B cell (primary cell): ENCODE measurements at regions not wholly inside any gene's neighbourhood (a gene's known extent, or its start where the extent isn't known, plus 50 kb on each side); places are given as distances from the start of the nearest gene placed in this dataset.

Experiments
- ATAC-seq: fragments of 200-7000 bp; cut with Tn5 transposase; one replicate; pipeline ENCODE4 v1.10.0; 2021; ENCODE audit warnings: low read depth, mild to moderate bottlenecking, moderate number of reproducible peaks, moderate library complexity
- CTCF ChIA-PET: fragments of 350-600 bp; sonication (Branson Sonifier 250); formaldehyde crosslinking; loops from one replicate; lab custom pipeline; 2021; ENCODE audit warnings: antibody characterized with exemption, inconsistent platforms; lab: Charles Lee
- POLR2A ChIA-PET: fragments of 350-600 bp; sonication (Branson Sonifier 250); formaldehyde crosslinking; loops from one replicate; lab custom pipeline; 2021; ENCODE audit warnings: antibody characterized with exemption; lab: Charles Lee
- DNase-seq: peaks from one replicate; pipeline ENCODE4 v3.0.0; 2013
- H2AFZ ChIP-seq: 2 replicates; pipeline ENCODE4 v1.6.1; 2012; ENCODE audit warnings: mild to moderate bottlenecking, low read depth, low read length; ENCODE audit not compliant: insufficient read depth, poor library complexity, severe bottlenecking
- H3K27ac ChIP-seq, 2 donors: 1 replicate in 1 of 2; 2 replicates in 1 of 2; pipeline ENCODE4 v1.5.1; 2012 to 2013; ENCODE audit warnings: low read length in 2 of 2, mild to moderate bottlenecking in 2 of 2, moderate library complexity in 1 of 2
- H3K27me3 ChIP-seq, 4 experiments: fragments of 200-600 bp in 1 of 4; sonication (generic) in 1 of 4; replicated peaks in 1 of 4; 1 replicate in 2 of 4; 2 replicates in 2 of 4; pipeline versions ENCODE4 v1.6.1 to v1.7.0; 2013 to 2016; ENCODE audit warnings: low read length in 3 of 4, mild to moderate bottlenecking in 2 of 4, mixed read lengths in 1 of 4, moderate library complexity in 1 of 4; ENCODE audit not compliant: insufficient read depth in 4 of 4, control insufficient read depth in 3 of 4; ENCODE audit errors: control extremely low read depth in 1 of 4
- H3K36me3 ChIP-seq, 2 experiments: replicated peaks in 1 of 2; 1 replicate in 1 of 2; 2 replicates in 1 of 2; pipeline versions ENCODE4 v1.6.1 to v1.7.1; 2013; ENCODE audit warnings: low read length in 1 of 2; ENCODE audit not compliant: insufficient read depth in 2 of 2, control insufficient read depth in 1 of 2; ENCODE audit errors: control extremely low read depth in 1 of 2, extremely low read depth in 1 of 2
- H3K4me1 ChIP-seq, 2 donors: fragments of 200-600 bp in 1 of 2; sonication (generic) in 1 of 2; 1 replicate in 1 of 2; 2 replicates in 1 of 2; pipeline versions ENCODE4 v1.5.1 to v1.6.1; 2013 to 2017; ENCODE audit warnings: low read length in 2 of 2; ENCODE audit not compliant: control insufficient read depth in 2 of 2, insufficient read depth in 2 of 2
- H3K4me2 ChIP-seq: replicated peaks from 2 replicates; pipeline ENCODE3; 2012; ENCODE audit warnings: mild to moderate bottlenecking, low read depth, low read length; ENCODE audit not compliant: poor library complexity, severe bottlenecking
- H3K4me3 ChIP-seq, 5 experiments: fragments of 200-600 bp in 1 of 5; sonication (generic) in 1 of 5; 1 replicate in 3 of 5; 2 replicates in 2 of 5; pipeline versions ENCODE4 v1.5.1 to v1.7.0; 2011 to 2016; ENCODE audit warnings: low read length in 4 of 5, mild to moderate bottlenecking in 4 of 5, low read depth in 2 of 5, control low read depth in 1 of 5, moderate library complexity in 1 of 5; ENCODE audit not compliant: insufficient read depth in 1 of 5; ENCODE audit errors: control extremely low read depth in 1 of 5, extremely low read depth in 1 of 5
- H3K79me2 ChIP-seq: fragments of 200-600 bp; sonication (generic); one replicate; pipeline ENCODE4 v1.6.0; 2016; ENCODE audit warnings: low read length; ENCODE audit not compliant: control insufficient read depth, insufficient read depth
- H3K9ac ChIP-seq: fragments of 200-600 bp; sonication (generic); 2 replicates; pipeline ENCODE4 v1.6.1; 2017; ENCODE audit warnings: mild to moderate bottlenecking, low read length, moderate library complexity
- H3K9me3 ChIP-seq, 3 donors: one replicate each; pipeline versions ENCODE4 v1.6.1 to v1.7.1; 2013; ENCODE audit warnings: low read length in 2 of 3; ENCODE audit not compliant: control insufficient read depth in 2 of 3, insufficient read depth in 1 of 3; ENCODE audit errors: control extremely low read depth in 1 of 3
- H4K20me1 ChIP-seq: 2 replicates; pipeline ENCODE4 v1.6.0; 2012; ENCODE audit warnings: mild to moderate bottlenecking, low read length; ENCODE audit not compliant: insufficient read depth, control insufficient read depth, poor library complexity, severe bottlenecking
- H3K27ac Mint-ChIP-seq: one replicate; pipeline ENCODE4 v1.8.0; 2021; ENCODE audit warnings: mixed read lengths
- H3K27me3 Mint-ChIP-seq: one replicate; pipeline ENCODE4 v1.8.0; 2021; ENCODE audit warnings: mixed read lengths
- H3K4me1 Mint-ChIP-seq: one replicate; pipeline ENCODE4 v1.8.0; 2021; ENCODE audit warnings: mixed read lengths
- H3K4me3 Mint-ChIP-seq: one replicate; pipeline ENCODE4 v1.8.0; 2021; ENCODE audit warnings: mixed read lengths
- H3K9me3 Mint-ChIP-seq: one replicate; pipeline ENCODE4 v1.8.0; 2022; ENCODE audit warnings: mixed read lengths; ENCODE audit not compliant: insufficient read depth
- CTCF ChIP-seq: fragments of 200-600 bp; IDR thresholded peaks from one replicate; pipeline ENCODE4 v1.8.0; 2022; ENCODE audit warnings: antibody characterized with exemption, mild to moderate bottlenecking
- EZH2 ChIP-seq: IDR thresholded peaks from 2 replicates; pipeline ENCODE4 v1.6.1; 2012; ENCODE audit warnings: borderline replicate concordance, low read depth, mild to moderate bottlenecking, moderate library complexity, low read length; ENCODE audit not compliant: insufficient read depth, poor library complexity, severe bottlenecking
- WGBS: methylation state at CpG from one replicate; pipeline ENCODE4 v1.1.5; 2013; ENCODE audit warnings: missing lambda C conversion rate; ENCODE audit not compliant: insufficient coverage; 5-methylcytosine and 5-hydroxymethylcytosine counted together
- intact Hi-C: fragments of 100-400 bp; cut with micrococcal nuclease; formaldehyde crosslinking; loops from one replicate; pipeline ENCODE4 v1.10.0; 2022

GRCh38 chr6:139736325-139736906, 362.0 kb upstream of the CITED2 start:
- Mint-ChIP-seq H3K4me3 (no peak overlapping the region), H3K27ac (no peak overlapping the region), H3K9me3 (no peaks in the 10 kb centered on the region), H3K27me3 (peaks cover 10% of the 10 kb centered on the region), H3K4me1 (no peaks in the 10 kb centered on the region)
- ChIA-PET POLR2A (no interaction called here), CTCF (no interaction called here)
- Histone ChIP-seq H4K20me1 (no peaks in the 10 kb centered on the region), H3K36me3 (no peaks in the 10 kb centered on the region), H3K79me2 (no peaks in the 10 kb centered on the region), H3K27me3 (peaks cover 0 to 2% (median 0%) of the 10 kb centered on the region in 4 experiments), H3K4me1 (no peaks in the 10 kb centered on the region), H3K9me3 (no peaks in the 10 kb centered on the region), H3K27ac (no peak overlapping the region), H2AFZ (no peak overlapping the region), H3K9ac (no peak overlapping the region), H3K4me3 (no peak overlapping the region), H3K4me2 (no peak overlapping the region)
- TF ChIP-seq CTCF (no peak), EZH2 (no peak)
- intact Hi-C loops = no loop called here
- DNase-seq = no peak
- no CpG with 5 or more reads among the region's 2 CpGs for WGBS
- ATAC-seq = no peak

- no peaks in the 10 kb centered on the region for H4K20me1 ChIP-seq
- POLR2A ChIA-PET = no interaction called here
- no peak for TF ChIP-seq EZH2
- TF ChIP-seq CTCF = no peak
- H2AFZ ChIP-seq = no peak overlapping the region
- no peak overlapping the region for H3K4me3 Mint-ChIP-seq
- WGBS = 67% methylated on average over 3 of the region's 3 CpGs
- H3K79me2 ChIP-seq = no peaks in the 10 kb centered on the region
- H3K4me3 ChIP-seq = no peak overlapping the region
- H3K27me3 Mint-ChIP-seq = peaks cover 10% of the 10 kb centered on the region
- H3K4me1 Mint-ChIP-seq = no peaks in the 10 kb centered on the region
- H3K36me3 ChIP-seq = no peaks in the 10 kb centered on the region
- CTCF ChIA-PET = interaction anchor here (0.6 kb wide), 2 partner anchors 192 to 246 kb away, joined by 3 to 4 read pairs; no protein-coding TSS in a partner anchor
- no peaks in the 10 kb centered on the region for H3K9me3 Mint-ChIP-seq
- no peak overlapping the region for H3K27ac ChIP-seq
- no peak overlapping the region for H3K9ac ChIP-seq
- H3K4me1 ChIP-seq = no peaks in the 10 kb centered on the region
- peaks cover 0 to 2% (median 0%) of the 10 kb centered on the region in 4 experiments for H3K27me3 ChIP-seq
- DNase-seq = no peak
- H3K9me3 ChIP-seq = no peaks in the 10 kb centered on the region
- H3K4me2 ChIP-seq = no peak overlapping the region
- intact Hi-C loops = no loop called here
- no peak overlapping the region for H3K27ac Mint-ChIP-seq
- no peak for ATAC-seq
Measured at GRCh38 chr6:139732451-139732850, 358.0 kb upstream of the CITED2 start.
